ENCODE measurements at regions not wholly inside any gene's neighbourhood (a gene's known extent, or its start where the extent isn't known, plus 50 kb on each side); places are given as distances from the start of the nearest gene placed in this dataset.
"Not testable (repeated sequence)": the region's sequence is repeated elsewhere in the genome, so short reads cannot be mapped to it uniquely, and the experiment has no call there.

DNA sequence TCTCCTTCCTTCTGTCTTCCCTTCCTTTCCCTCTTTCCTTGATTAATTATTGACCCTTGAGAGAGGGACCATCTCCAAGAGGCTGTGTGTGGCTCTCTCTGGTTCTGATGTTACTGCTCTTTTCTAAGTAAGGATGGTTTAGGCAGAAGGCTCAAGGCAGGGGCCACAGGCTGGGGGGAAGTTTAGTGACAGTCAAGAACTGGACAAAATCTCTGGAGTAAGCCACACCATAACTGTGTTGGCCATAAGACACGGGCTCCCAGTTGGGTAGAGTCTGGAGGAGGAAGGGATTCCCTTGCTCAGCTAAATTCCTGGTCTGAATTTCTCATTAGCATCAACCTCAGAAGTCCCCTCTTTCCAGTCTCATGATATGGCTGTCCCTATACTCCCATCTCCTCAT is 74.7 kb downstream of the BUD13 start:
- no peak for DNase-seq (ENCODE audit: low spot score)

DNA sequence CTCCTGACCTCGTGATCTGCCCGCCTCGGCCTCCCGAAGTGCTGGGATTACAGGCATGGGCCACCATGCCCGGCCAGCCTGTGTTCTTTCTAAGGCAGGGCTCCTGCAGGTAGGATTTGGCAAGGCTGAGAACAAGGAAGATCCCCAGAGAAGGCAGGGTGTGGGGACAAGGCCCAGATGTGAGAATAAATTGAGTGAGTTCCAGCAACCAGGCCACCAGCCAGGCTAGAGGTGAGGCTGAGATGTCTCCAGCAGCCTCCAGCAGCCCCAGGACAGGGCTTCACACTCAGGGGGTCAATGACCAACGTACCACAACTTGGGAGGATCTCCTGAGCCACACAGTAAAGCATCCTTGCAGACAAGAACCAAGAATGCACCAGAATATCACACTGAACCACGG is 75.1 kb downstream of the BUD13 start:
- DNase-seq (ENCODE audit: low spot score), result no peak

- no peak for DNase-seq (ENCODE audit: low spot score)
Measured at GRCh38 chr11:116697011-116697410, 75.8 kb downstream of the BUD13 start.

GRCh38 chr11:116696381-116696941 is 76.3 kb downstream of the BUD13 start:
- no peak for DNase-seq (ENCODE audit: low spot score)

GRCh38 chr11:116695657-116696254 is 77.0 kb downstream of the BUD13 start:
- DNase-seq (ENCODE audit: low spot score), result no peak

DNA sequence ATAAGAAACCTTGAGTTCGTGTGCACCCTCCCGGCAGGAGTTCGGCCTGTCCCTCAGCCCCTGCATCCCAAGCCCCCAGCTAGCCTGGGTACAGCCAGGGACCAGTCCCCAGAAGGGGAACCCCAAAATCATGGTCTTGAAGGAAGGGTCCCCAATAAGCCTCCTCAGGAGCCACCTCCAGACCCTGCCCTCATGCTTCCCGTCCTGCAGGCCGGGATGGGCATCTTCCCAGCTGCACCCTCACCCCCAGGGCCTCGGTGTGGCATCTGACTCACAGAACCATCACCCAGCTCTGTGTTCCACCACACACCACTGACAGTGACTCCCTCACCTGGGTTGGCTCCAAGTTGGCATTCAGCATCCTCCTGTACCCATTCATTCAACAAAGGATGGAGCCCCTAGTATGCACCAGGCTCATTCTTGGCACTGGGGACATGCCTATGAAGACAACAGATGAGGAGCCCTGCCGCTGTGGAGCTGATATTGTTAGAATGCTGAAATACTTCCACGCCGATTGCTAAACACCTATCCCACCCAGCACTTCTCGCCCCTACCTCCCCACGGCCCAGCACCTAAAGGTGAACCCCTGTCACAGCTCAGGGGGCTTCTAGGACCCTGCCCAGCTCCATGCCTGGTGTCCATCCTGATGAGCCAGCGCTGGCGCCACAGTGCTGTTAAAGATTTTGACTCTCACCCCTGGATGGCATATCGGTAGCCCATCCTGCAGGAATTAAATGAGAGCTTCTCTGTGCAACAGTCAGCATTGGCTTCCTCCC is 77.8 kb downstream of the BUD13 start:
- DNase-seq (ENCODE audit: low spot score), result no peak

GRCh38 chr11:116694349-116694725 is 78.5 kb downstream of the BUD13 start:
- no peak for DNase-seq (ENCODE audit: low spot score)

- no peak for DNase-seq (ENCODE audit: low spot score)
Measured at GRCh38 chr11:116693593-116694348, 79.0 kb downstream of the BUD13 start.

DNA sequence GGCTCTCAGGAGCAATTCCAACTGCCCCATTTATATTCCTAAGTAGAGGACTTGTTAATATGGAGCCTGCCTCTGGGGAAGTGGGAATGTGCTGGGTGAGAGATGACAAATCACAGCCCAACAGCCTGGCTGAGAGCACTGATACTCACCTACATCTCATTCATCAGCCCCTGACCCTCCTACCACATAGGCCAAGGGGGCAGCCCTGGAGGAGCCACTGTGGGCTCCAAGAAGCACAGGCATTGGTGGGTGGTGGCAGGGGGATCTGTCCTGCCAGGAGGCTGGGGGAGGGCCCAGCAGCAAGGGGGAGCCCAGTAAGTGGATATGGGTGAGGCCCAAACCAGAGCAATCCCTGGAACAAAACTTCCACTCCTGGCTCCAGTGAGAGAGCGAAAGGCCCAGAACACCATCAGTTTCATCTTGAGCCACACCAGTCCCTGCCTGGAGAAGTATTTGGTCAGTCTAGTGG is 79.7 kb downstream of the BUD13 start:
- DNase-seq (ENCODE audit: low spot score), result no peak

GRCh38 chr11:116692318-116693101 is 80.3 kb downstream of the BUD13 start:
- no peak for DNase-seq (ENCODE audit: low spot score)

- DNase-seq (ENCODE audit: low spot score), result no peak
Measured at GRCh38 chr11:116691771-116692177, 81.0 kb downstream of the BUD13 start.

DNA sequence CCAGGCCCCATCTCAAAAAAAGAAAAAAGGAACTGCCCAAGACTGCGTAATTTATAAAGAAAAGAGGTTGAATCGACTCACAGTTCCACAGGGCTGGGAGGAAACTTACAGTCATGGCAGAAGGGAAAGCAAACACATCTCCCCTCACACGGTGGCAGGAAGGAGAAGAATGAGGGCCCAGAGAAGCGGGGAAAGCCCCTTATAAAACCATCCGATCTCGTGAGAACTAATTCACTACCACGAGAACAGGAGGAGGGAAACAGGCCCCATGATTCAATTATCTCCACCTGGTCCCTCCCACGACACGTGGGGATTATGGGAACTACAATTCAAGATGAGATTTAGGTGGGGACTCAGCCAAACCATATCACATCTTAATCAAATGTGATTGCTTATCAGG is 82.2 kb downstream of the BUD13 start:
- DNase-seq (ENCODE audit: low spot score), result no peak

DNA sequence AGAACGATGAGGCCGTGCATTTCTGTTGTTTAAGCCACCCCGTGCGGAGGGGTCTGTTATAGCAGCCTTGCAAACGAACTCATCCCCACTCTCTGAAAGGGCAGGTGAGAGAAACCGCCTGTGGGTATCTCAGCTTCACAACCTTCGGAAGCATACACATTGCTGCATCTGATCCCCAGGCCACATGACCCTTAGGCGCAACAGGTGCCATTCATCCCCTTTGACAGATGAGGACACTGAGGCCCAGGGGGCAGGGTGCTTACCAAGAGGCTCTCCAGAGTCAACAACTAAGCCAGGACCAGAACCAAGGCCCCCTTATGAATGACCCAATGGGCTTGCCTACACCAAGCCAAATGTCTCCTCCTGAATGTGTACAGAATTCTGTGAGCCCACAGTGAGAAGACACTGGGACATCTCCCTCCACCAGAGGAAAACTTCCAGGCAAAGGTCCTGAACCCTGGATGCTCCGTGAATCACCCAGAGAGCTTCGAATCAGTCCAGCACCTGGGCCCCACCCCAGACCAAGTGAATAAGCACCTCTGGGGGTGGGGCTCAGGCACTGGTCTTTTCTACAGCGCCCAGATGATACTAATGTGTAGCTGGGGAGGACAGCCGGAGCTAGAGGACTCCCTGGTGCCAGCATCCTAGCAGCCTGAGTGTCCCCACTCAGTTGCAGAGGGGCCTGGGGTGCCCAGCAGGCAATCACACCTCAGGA is 83.2 kb downstream of the BUD13 start:
- DNase-seq (ENCODE audit: low spot score), result no peak

GRCh38 chr11:116688202-116688540 is 84.6 kb downstream of the BUD13 start:
- no peak for DNase-seq (ENCODE audit: low spot score)

- no peak for DNase-seq (ENCODE audit: low spot score)
Measured at GRCh38 chr11:116687458-116688201, 85.2 kb downstream of the BUD13 start.

- DNase-seq (ENCODE audit: low spot score), result no peak
Measured at GRCh38 chr11:116686866-116687265, 85.9 kb downstream of the BUD13 start.

GRCh38 chr11:116683982-116684381 is 88.8 kb downstream of the BUD13 start:
- DNase-seq (ENCODE audit: low spot score), result no peak

GRCh38 chr11:116680349-116681125 is 92.2 kb downstream of the BUD13 start:
- DNase-seq (ENCODE audit: low spot score), result no peak

DNA sequence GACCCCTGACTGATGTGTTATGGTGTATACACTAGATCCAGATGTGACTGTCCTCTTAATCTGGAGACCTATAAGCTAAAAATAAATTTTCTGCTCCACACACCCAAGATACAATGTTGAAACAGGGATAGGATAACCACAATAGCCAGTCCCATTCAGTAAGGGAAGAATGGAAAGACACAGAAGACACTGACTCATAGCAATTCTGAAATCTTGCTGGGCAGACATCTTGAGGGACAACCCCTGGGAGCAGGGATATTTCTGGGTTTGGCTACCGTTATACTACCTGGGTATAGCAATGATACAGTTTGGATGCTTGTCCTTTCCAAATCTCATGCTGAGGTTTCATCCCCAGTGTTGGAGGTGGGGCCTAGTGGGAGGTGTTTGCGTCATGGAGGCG is 93.9 kb downstream of the BUD13 start:
- DNase-seq (ENCODE audit: low spot score), result no peak

DNA sequence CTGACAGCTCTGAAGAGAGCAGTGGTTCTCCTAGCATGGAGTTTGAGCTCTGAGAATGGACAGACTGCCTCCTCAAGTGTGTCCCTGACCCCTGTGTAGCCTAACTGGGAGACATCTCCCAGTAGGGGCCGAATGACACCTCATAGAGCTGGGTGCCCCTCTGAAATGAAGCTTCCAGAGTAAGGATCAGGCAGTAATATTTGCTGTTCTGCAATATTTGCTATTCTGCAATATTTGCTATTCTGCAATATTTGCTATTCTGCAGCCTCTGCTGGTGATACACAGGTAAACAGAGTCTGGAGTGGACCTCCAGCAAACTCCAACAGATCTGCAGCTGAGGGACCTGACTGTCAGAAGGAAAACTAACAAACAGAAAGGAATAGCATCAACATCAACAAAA is 105.5 kb downstream of the BUD13 start:
- DNase-seq (ENCODE audit: low spot score), result not testable (repeated sequence)
